Right lobe of liver (tissue), 6 donors: ENCODE measurements at regions not wholly inside any gene's neighbourhood (a gene's known extent, or its start where the extent isn't known, plus 50 kb on each side); places are given as distances from the start of the nearest gene placed in this dataset.

Experiments used
- ATAC-seq, 4 donors: fragments of 200-7000 bp; cut with Tn5 transposase; one replicate each; pipeline ENCODE4 v1.9.1; 2020; ENCODE audit warnings: mild to moderate bottlenecking in 4 of 4, moderate library complexity in 4 of 4
- DNase-seq, 3 donors: peaks; one replicate each; pipeline ENCODE4 v3.0.0-alpha.2; 2020
- H3K27ac ChIP-seq, 3 donors: fragments of 200-600 bp; one replicate each; pipeline ENCODE4 v1.8.0; 2022
- H3K27me3 ChIP-seq, 2 donors: fragments of 200-600 bp; one replicate each; pipeline ENCODE4 v1.8.0; 2022
- H3K36me3 ChIP-seq, 4 donors: fragments of 200-600 bp; sonication (generic) in 1 of 4; one replicate each; pipeline versions ENCODE4 v1.5.1 to v1.8.0; 2017 to 2022; ENCODE audit warnings: control low read depth in 1 of 4
- H3K4me1 ChIP-seq, 4 donors: fragments of 200-600 bp; sonication (generic) in 1 of 4; one replicate each; pipeline versions ENCODE4 v1.5.1 to v1.8.0; 2017 to 2022; ENCODE audit warnings: control low read depth in 1 of 4
- H3K4me3 ChIP-seq, 3 donors: fragments of 200-600 bp; one replicate each; pipeline ENCODE4 v1.8.0; 2022
- H3K9me3 ChIP-seq, 4 donors: fragments of 200-600 bp; sonication (generic) in 1 of 4; one replicate each; pipeline versions ENCODE4 v1.5.1 to v1.8.0; 2017 to 2022; ENCODE audit warnings: control low read depth in 1 of 4
- CTCF ChIP-seq, 4 donors: fragments of 200-600 bp in 3 of 4; fragments of 450-650 bp in 1 of 4; IDR thresholded peaks; one replicate each; pipeline versions ENCODE4 v1.5.1 to v1.8.0; 2016 to 2022; ENCODE audit warnings: antibody characterized with exemption in 4 of 4, mild to moderate bottlenecking in 2 of 4
- POLR2A ChIP-seq: fragments of 450-650 bp; IDR thresholded peaks from one replicate; pipeline ENCODE4 v1.6.1; 2017; ENCODE audit warnings: antibody characterized with exemption, mild to moderate bottlenecking
- WGBS: methylation state at CpG from one replicate; pipeline ENCODE4 v1.1.6; 2018; ENCODE audit warnings: low coverage, low lambda C conversion rate; ENCODE audit not compliant: insufficient coverage; ENCODE audit errors: missing lambda C conversion rate; 5-methylcytosine and 5-hydroxymethylcytosine counted together
- intact Hi-C, 2 donors: fragments of 100-400 bp; cut with DNase I; formaldehyde crosslinking; loops; one replicate each; pipeline versions ENCODE4 v1.11.2 to v1.14.1; 2022
- donor health status: DM: no; HTN: yes; CAD: no.
- donor health status: DM: no; HTN: no; CAD: no.
- donor health status: DM: no; HTN: no; CAD: no.
- donor health status: DM: no; HTN: yes; CAD: no.
- donor health status: DM: no; HTN: yes; CAD: no.

GRCh38 chr1:30403061-30403645 lies 320.2 kb downstream of the MATN1 start:
- DNase-seq (peak in 1 of 3 donors; percentile 25), ATAC-seq (no peak)
- Histone ChIP-seq H3K36me3 (no peaks in the 10 kb centered on the region), H3K27me3 (no peaks in the 10 kb centered on the region), H3K4me3 (no peak overlapping the region), H3K4me1 (no peaks in the 10 kb centered on the region), H3K9me3 (no peaks in the 10 kb centered on the region), H3K27ac (no peak overlapping the region)
- intact Hi-C loops = no loop called here
- TF ChIP-seq CTCF (IDR thresholded peaks at IDR 0.05) (no peak), POLR2A (no peak)
- WGBS = 80% methylated on average over 5 of the region's 10 CpGs

- H3K4me1 ChIP-seq = no peaks in the 10 kb centered on the region
- 17% methylated on average over 1 of the region's 2 CpGs for WGBS
- no peak for TF ChIP-seq CTCF (IDR thresholded peaks at IDR 0.05)
- no peak for TF ChIP-seq POLR2A
- intact Hi-C loops = no loop called here
- peak in 1 of 3 donors; percentile 18 for DNase-seq
- H3K27ac ChIP-seq = no peak overlapping the region
- ATAC-seq = no peak
- no peaks in the 10 kb centered on the region for H3K27me3 ChIP-seq
- H3K4me3 ChIP-seq = no peak overlapping the region
- no peaks in the 10 kb centered on the region for H3K9me3 ChIP-seq
- H3K36me3 ChIP-seq = no peaks in the 10 kb centered on the region
These were observed 321.4 kb downstream of the MATN1 start for GRCh38 chr1:30402031-30402430.

GRCh38 chr1:30400507-30400906 lies 322.9 kb downstream of the MATN1 start:
- H3K4me1 ChIP-seq = no peaks in the 10 kb centered on the region
- no peaks in the 10 kb centered on the region for H3K9me3 ChIP-seq
- ATAC-seq = no peak
- no peak overlapping the region for H3K27ac ChIP-seq
- TF ChIP-seq CTCF (IDR thresholded peaks at IDR 0.05) (no peak), POLR2A (no peak)
- no peak for DNase-seq
- intact Hi-C loops = no loop called here
- H3K36me3 ChIP-seq = no peaks in the 10 kb centered on the region
- no peak overlapping the region for H3K4me3 ChIP-seq
- WGBS = no CpG with 5 or more reads among the region's 4 CpGs
- H3K27me3 ChIP-seq = no peaks in the 10 kb centered on the region

GRCh38 chr1:30399026-30399425 lies 324.4 kb downstream of the MATN1 start:
- 29% methylated on average over 4 of the region's 7 CpGs for WGBS
- Histone ChIP-seq H3K9me3 (no peaks in the 10 kb centered on the region), H3K27me3 (no peaks in the 10 kb centered on the region), H3K4me3 (no peak overlapping the region), H3K27ac (no peak overlapping the region), H3K4me1 (no peaks in the 10 kb centered on the region), H3K36me3 (no peaks in the 10 kb centered on the region)
- no peak for ATAC-seq
- intact Hi-C loops = no loop called here
- peak in 1 of 3 donors; percentile 5 for DNase-seq
- no peak for TF ChIP-seq POLR2A
- no peak for TF ChIP-seq CTCF (IDR thresholded peaks at IDR 0.05)

GRCh38 chr1:30397576-30397975 lies 325.8 kb downstream of the MATN1 start:
- no CpG with 5 or more reads among the region's 6 CpGs for WGBS
- Histone ChIP-seq H3K9me3 (no peaks in the 10 kb centered on the region), H3K4me3 (no peak overlapping the region), H3K27ac (no peak overlapping the region), H3K4me1 (no peaks in the 10 kb centered on the region), H3K27me3 (no peaks in the 10 kb centered on the region), H3K36me3 (no peaks in the 10 kb centered on the region)
- no peak for TF ChIP-seq POLR2A
- no peak for TF ChIP-seq CTCF (IDR thresholded peaks at IDR 0.05)
- ATAC-seq (no peak), DNase-seq (peak in 1 of 3 donors; percentile 38)
- intact Hi-C loops = no loop called here
